ENCODE measurements at regions not wholly inside any gene's neighbourhood (a gene's known extent, or its start where the extent isn't known, plus 50 kb on each side); places are given as distances from the start of the nearest gene placed in this dataset.

DNA sequence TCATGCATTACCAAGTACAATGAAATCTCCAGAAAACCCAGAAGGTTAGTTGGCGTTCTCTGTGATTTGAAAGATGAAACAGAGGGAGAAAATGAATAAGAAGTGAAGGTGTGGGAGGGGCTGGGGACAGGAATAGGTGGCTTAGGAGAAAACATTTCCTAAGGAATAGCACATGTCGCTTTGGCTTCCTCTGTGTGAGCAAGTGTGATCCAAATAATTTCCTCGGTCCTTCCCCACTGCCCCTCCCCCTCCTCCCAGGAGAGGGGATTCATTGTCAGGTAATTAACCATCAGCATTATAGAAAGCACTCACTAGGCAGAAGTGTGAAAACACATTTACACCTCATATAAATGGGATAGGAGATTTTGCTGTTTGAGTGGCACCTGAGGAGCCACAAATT, 105.5 kb downstream of the NUF2 start:
- no peak overlapping the region for H2AFZ ChIP-seq (ENCODE audit: insufficient read depth, low read length, poor library complexity)
- no peak overlapping the region for H2BK12ac ChIP-seq (ENCODE audit: low read length)
- no peak for DNase-seq
- H3K27ac ChIP-seq (ENCODE audit: low read depth, low read length), result no peak overlapping the region
- no peaks in the 10 kb centered on the region for H3K27me3 ChIP-seq (ENCODE audit: insufficient read depth, low read length)
- H3K23ac ChIP-seq (ENCODE audit: low read length), result no peak overlapping the region
- no peaks in the 10 kb centered on the region for H3K4me1 ChIP-seq (ENCODE audit: control insufficient read depth in 1 of 2, insufficient read depth in 2 of 2, low read length in 2 of 2)
- H4K91ac ChIP-seq (ENCODE audit: low read depth, low read length), result no peak overlapping the region
- no peak overlapping the region for H3K9ac ChIP-seq (ENCODE audit: low read length)
- H3K79me1 ChIP-seq (ENCODE audit: low read length), result no peaks in the 10 kb centered on the region
- H3K18ac ChIP-seq (ENCODE audit: low read length), result no peak overlapping the region
- no peak overlapping the region for H4K12ac ChIP-seq (ENCODE audit: low read depth, low read length)
- no peak overlapping the region for H3K4me3 ChIP-seq (ENCODE audit: low read depth, low read length)
- no peaks in the 10 kb centered on the region for H3K9me3 ChIP-seq (ENCODE audit: insufficient read depth, low read depth, low read length)
- no peak overlapping the region for H2AK5ac ChIP-seq (ENCODE audit: low read length)
- no peak overlapping the region for H3K14ac ChIP-seq (ENCODE audit: low read length)
- H2BK5ac ChIP-seq (ENCODE audit: low read depth, low read length, poor library complexity), result no peak overlapping the region
- H3K79me2 ChIP-seq (ENCODE audit: control insufficient read depth, insufficient read depth, low read length, poor library complexity), result no peaks in the 10 kb centered on the region
- H3K4me2 ChIP-seq (ENCODE audit: low read length), result no peak overlapping the region
- H4K8ac ChIP-seq (ENCODE audit: low read depth, low read length), result no peak overlapping the region
- no peaks in the 10 kb centered on the region for H3K36me3 ChIP-seq (ENCODE audit: control insufficient read depth in 1 of 2, insufficient read depth in 2 of 2, low read length in 2 of 2)
- H3K4ac ChIP-seq (ENCODE audit: low read depth, low read length), result no peak overlapping the region
- no peak overlapping the region for H2BK120ac ChIP-seq (ENCODE audit: insufficient read depth, low read length, poor library complexity)
- WGBS (ENCODE audit: extremely low coverage, insufficient coverage, insufficient read length), result no CpG with 5 or more reads among the region's 3 CpGs

DNA sequence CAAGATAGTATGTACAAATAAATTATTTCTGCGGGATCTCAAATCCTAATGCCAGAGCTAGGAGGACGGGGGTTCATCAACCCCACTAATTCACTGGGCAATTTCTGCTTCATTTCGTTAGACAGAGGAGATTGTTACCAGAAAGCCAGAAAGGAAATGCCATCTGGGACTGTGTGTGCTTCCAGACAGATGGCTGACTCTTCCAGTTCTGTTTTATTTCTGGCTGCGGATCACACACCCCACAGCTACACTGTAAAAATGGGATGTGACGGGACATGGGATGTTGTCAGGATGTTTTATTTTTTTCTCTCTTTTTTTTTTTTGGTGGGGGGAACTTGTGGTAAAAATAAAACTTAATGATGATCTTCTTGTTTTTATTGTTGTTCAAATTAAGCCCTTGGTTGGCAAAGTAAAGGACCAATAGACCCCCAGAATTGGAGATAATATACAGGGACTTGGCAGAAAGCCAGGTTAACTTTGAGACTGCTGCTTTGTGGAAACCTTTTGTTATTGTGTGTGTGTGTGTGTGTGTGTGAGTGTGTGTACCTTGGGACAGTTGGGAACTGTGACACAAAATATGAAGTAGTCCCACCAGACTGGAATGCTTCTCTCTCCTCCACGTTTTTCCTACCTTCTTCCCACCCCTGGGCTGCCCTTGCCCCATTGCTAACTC, 114.5 kb downstream of the NUF2 start:
- no peak overlapping the region for H3K23ac ChIP-seq (ENCODE audit: low read length)
- no peaks in the 10 kb centered on the region for H3K36me3 ChIP-seq (ENCODE audit: control insufficient read depth in 1 of 2, insufficient read depth in 2 of 2, low read length in 2 of 2)
- no peak overlapping the region for H2BK120ac ChIP-seq (ENCODE audit: insufficient read depth, low read length, poor library complexity)
- no peaks in the 10 kb centered on the region for H3K27me3 ChIP-seq (ENCODE audit: insufficient read depth, low read length)
- H3K27ac ChIP-seq (ENCODE audit: low read depth, low read length), result no peak overlapping the region
- H3K18ac ChIP-seq (ENCODE audit: low read length), result no peak overlapping the region
- H4K8ac ChIP-seq (ENCODE audit: low read depth, low read length), result no peak overlapping the region
- H3K79me2 ChIP-seq (ENCODE audit: control insufficient read depth, insufficient read depth, low read length, poor library complexity), result no peaks in the 10 kb centered on the region
- H2BK12ac ChIP-seq (ENCODE audit: low read length), result no peak overlapping the region
- no peak overlapping the region for H3K4ac ChIP-seq (ENCODE audit: low read depth, low read length)
- no peak overlapping the region for H3K4me3 ChIP-seq (ENCODE audit: low read depth, low read length)
- H3K4me1 ChIP-seq (ENCODE audit: control insufficient read depth in 1 of 2, insufficient read depth in 2 of 2, low read length in 2 of 2), result peaks cover 0 to 2% of the 10 kb centered on the region in 2 experiments
- H2BK5ac ChIP-seq (ENCODE audit: low read depth, low read length, poor library complexity), result no peak overlapping the region
- no peak overlapping the region for H4K91ac ChIP-seq (ENCODE audit: low read depth, low read length)
- no peaks in the 10 kb centered on the region for H3K79me1 ChIP-seq (ENCODE audit: low read length)
- no peak overlapping the region for H4K12ac ChIP-seq (ENCODE audit: low read depth, low read length)
- no peak overlapping the region for H3K9ac ChIP-seq (ENCODE audit: low read length)
- H3K14ac ChIP-seq (ENCODE audit: low read length), result no peak overlapping the region
- no peak overlapping the region for H2AFZ ChIP-seq (ENCODE audit: insufficient read depth, low read length, poor library complexity)
- no peaks in the 10 kb centered on the region for H3K9me3 ChIP-seq (ENCODE audit: insufficient read depth, low read depth, low read length)
- DNase-seq, result no peak
- H2AK5ac ChIP-seq (ENCODE audit: low read length), result no peak overlapping the region
- no CpG with 5 or more reads among the region's 6 CpGs for WGBS (ENCODE audit: extremely low coverage, insufficient coverage, insufficient read length)
- no peak overlapping the region for H3K4me2 ChIP-seq (ENCODE audit: low read length)

- H4K12ac ChIP-seq (ENCODE audit: low read depth, low read length), result no peak overlapping the region
- H2BK12ac ChIP-seq (ENCODE audit: low read length), result no peak overlapping the region
- no peak overlapping the region for H3K27ac ChIP-seq (ENCODE audit: low read depth, low read length)
- no peaks in the 10 kb centered on the region for H3K27me3 ChIP-seq (ENCODE audit: insufficient read depth, low read length)
- H4K8ac ChIP-seq (ENCODE audit: low read depth, low read length), result no peak overlapping the region
- H3K14ac ChIP-seq (ENCODE audit: low read length), result no peak overlapping the region
- no peaks in the 10 kb centered on the region for H3K79me1 ChIP-seq (ENCODE audit: low read length)
- H3K4ac ChIP-seq (ENCODE audit: low read depth, low read length), result no peak overlapping the region
- no peak overlapping the region for H3K4me2 ChIP-seq (ENCODE audit: low read length)
- no peaks in the 10 kb centered on the region for H3K36me3 ChIP-seq (ENCODE audit: control insufficient read depth in 1 of 2, insufficient read depth in 2 of 2, low read length in 2 of 2)
- H3K9me3 ChIP-seq (ENCODE audit: insufficient read depth, low read depth, low read length), result no peaks in the 10 kb centered on the region
- WGBS (ENCODE audit: extremely low coverage, insufficient coverage, insufficient read length), result no CpG with 5 or more reads among the region's 6 CpGs
- no peak overlapping the region for H3K18ac ChIP-seq (ENCODE audit: low read length)
- no peak overlapping the region for H4K91ac ChIP-seq (ENCODE audit: low read depth, low read length)
- H2AK5ac ChIP-seq (ENCODE audit: low read length), result no peak overlapping the region
- DNase-seq, result no peak
- no peaks in the 10 kb centered on the region for H3K79me2 ChIP-seq (ENCODE audit: control insufficient read depth, insufficient read depth, low read length, poor library complexity)
- peaks cover 0 to 2% of the 10 kb centered on the region in 2 experiments for H3K4me1 ChIP-seq (ENCODE audit: control insufficient read depth in 1 of 2, insufficient read depth in 2 of 2, low read length in 2 of 2)
- no peak overlapping the region for H2BK120ac ChIP-seq (ENCODE audit: insufficient read depth, low read length, poor library complexity)
- H3K23ac ChIP-seq (ENCODE audit: low read length), result no peak overlapping the region
- no peak overlapping the region for H2AFZ ChIP-seq (ENCODE audit: insufficient read depth, low read length, poor library complexity)
- H3K4me3 ChIP-seq (ENCODE audit: low read depth, low read length), result no peak overlapping the region
- no peak overlapping the region for H2BK5ac ChIP-seq (ENCODE audit: low read depth, low read length, poor library complexity)
- no peak overlapping the region for H3K9ac ChIP-seq (ENCODE audit: low read length)
These were observed 117.7 kb downstream of the NUF2 start for GRCh38 chr1:163439471-163439870.

DNA sequence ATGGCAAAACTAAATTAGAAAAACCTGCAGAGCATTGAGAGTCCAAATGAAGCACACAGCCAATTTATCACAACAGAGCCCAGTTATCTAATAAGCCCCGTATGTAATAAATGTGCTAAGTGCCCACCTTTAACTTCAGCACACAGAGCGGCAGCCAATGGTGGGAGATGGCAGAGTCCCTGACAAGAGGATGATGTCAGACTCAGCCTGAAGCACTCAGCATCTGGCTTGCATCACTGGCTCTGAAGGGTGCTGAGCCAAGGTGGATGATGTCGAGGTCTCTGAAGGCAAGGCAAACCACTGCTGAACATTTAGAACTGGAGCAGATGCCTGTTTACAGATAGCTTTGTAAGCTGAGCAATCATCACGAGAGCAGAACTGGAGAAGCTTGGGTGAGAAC, 118.3 kb downstream of the NUF2 start:
- Histone ChIP-seq H4K12ac (ENCODE audit: low read depth, low read length) (no peak overlapping the region), H3K23ac (ENCODE audit: low read length) (no peak overlapping the region), H4K91ac (ENCODE audit: low read depth, low read length) (no peak overlapping the region), H2BK5ac (ENCODE audit: low read depth, low read length, poor library complexity) (no peak overlapping the region), H4K8ac (ENCODE audit: low read depth, low read length) (no peak overlapping the region), H3K9me3 (ENCODE audit: insufficient read depth, low read depth, low read length) (no peaks in the 10 kb centered on the region), H3K4me2 (ENCODE audit: low read length) (no peak overlapping the region), H3K4me1 (ENCODE audit: control insufficient read depth in 1 of 2, insufficient read depth in 2 of 2, low read length in 2 of 2) (peaks cover 0 to 2% of the 10 kb centered on the region in 2 experiments), H3K79me1 (ENCODE audit: low read length) (no peaks in the 10 kb centered on the region), H3K27me3 (ENCODE audit: insufficient read depth, low read length) (no peaks in the 10 kb centered on the region), H3K27ac (ENCODE audit: low read depth, low read length) (no peak overlapping the region), H3K4me3 (ENCODE audit: low read depth, low read length) (no peak overlapping the region), H2AFZ (ENCODE audit: insufficient read depth, low read length, poor library complexity) (no peak overlapping the region), H3K14ac (ENCODE audit: low read length) (no peak overlapping the region), H2BK12ac (ENCODE audit: low read length) (no peak overlapping the region), H3K9ac (ENCODE audit: low read length) (no peak overlapping the region), H2BK120ac (ENCODE audit: insufficient read depth, low read length, poor library complexity) (no peak overlapping the region), H3K79me2 (ENCODE audit: control insufficient read depth, insufficient read depth, low read length, poor library complexity) (no peaks in the 10 kb centered on the region), H3K36me3 (ENCODE audit: control insufficient read depth in 1 of 2, insufficient read depth in 2 of 2, low read length in 2 of 2) (no peaks in the 10 kb centered on the region), H3K18ac (ENCODE audit: low read length) (no peak overlapping the region), H2AK5ac (ENCODE audit: low read length) (no peak overlapping the region), H3K4ac (ENCODE audit: low read depth, low read length) (no peak overlapping the region)
- no CpG with 5 or more reads among the region's 4 CpGs for WGBS (ENCODE audit: extremely low coverage, insufficient coverage, insufficient read length)
- no peak for DNase-seq
